Endothelial cell of umbilical vein (primary cell): ENCODE measurements at regions not wholly inside any gene's neighbourhood (a gene's known extent, or its start where the extent isn't known, plus 50 kb on each side); places are given as distances from the start of the nearest gene placed in this dataset.

Experiments used
- BruUV-seq: library from RNA; stranded (reverse); fragments of 400-500 nt; replicated peaks from 2 replicates; lab custom pipeline; 2021; lab: Mats Ljungman, UMichigan
- CTCF ChIA-PET: fragments of 300-600, 350-600 bp; sonication (Branson Sonifier 250); formaldehyde crosslinking; loops from one replicate; lab custom pipeline; 2021; ENCODE audit warnings: antibody characterized with exemption, inconsistent platforms; lab: Charles Lee
- POLR2A ChIA-PET: fragments of 300-600, 350-600 bp; sonication (Branson Sonifier 250); formaldehyde crosslinking; loops from one replicate; lab custom pipeline; 2021; ENCODE audit warnings: antibody characterized with exemption, inconsistent platforms; lab: Charles Lee
- DNase-seq: peaks from one replicate; pipeline ENCODE4 v3.0.0-alpha.2; 2011; ENCODE audit warnings: low read depth, low spot score
- FAIRE-seq: peaks from 2 replicates; lab custom pipeline; 2011; peaks lifted over from hg19 to GRCh38; lab: Jason Lieb, UNC
- H2AFZ ChIP-seq: 2 replicates; pipeline ENCODE4 v1.6.0; 2012; ENCODE audit warnings: low read depth, low read length, control low read depth, inconsistent platforms
- H3K27ac ChIP-seq: 2 replicates; pipeline ENCODE4 v1.5.1; 2011; ENCODE audit warnings: low read depth, mild to moderate bottlenecking, control low read depth, low read length, moderate library complexity; ENCODE audit not compliant: insufficient read depth
- H3K27me3 ChIP-seq, 2 experiments: 2 replicates each; pipeline versions ENCODE4 v1.6.0 to v1.6.1; 2011; ENCODE audit warnings: low read length in 2 of 2, mixed read lengths in 1 of 2; ENCODE audit not compliant: control insufficient read depth in 2 of 2, insufficient read depth in 2 of 2
- H3K36me3 ChIP-seq, 2 experiments: 2 replicates in 1 of 2; 3 replicates in 1 of 2; pipeline ENCODE4 v1.5.1; 2011; ENCODE audit warnings: low read length in 2 of 2, mild to moderate bottlenecking in 1 of 2, moderate library complexity in 1 of 2; ENCODE audit not compliant: control insufficient read depth in 2 of 2, insufficient read depth in 2 of 2; ENCODE audit errors: extremely low read depth in 1 of 2
- H3K4me1 ChIP-seq: 3 replicates; pipeline ENCODE4 v1.5.1; 2011; ENCODE audit warnings: mild to moderate bottlenecking, low read length; ENCODE audit not compliant: control insufficient read depth, insufficient read depth; ENCODE audit errors: extremely low read depth
- H3K4me2 ChIP-seq: 2 replicates; pipeline ENCODE4 v1.6.1; 2011; ENCODE audit warnings: low read length, control low read depth, mixed read lengths; ENCODE audit not compliant: insufficient read depth
- H3K4me3 ChIP-seq, 3 experiments: fragments of 200-600 bp in 1 of 3; sonication (generic), shearing (Covaris generic) in 1 of 3; replicated peaks in 1 of 3; 2 replicates each; pipeline ENCODE4 v1.5.1; 2011 to 2016; ENCODE audit warnings: control low read depth in 3 of 3, low read length in 3 of 3, mild to moderate bottlenecking in 2 of 3, inconsistent platforms in 1 of 3, low read depth in 1 of 3, moderate library complexity in 1 of 3; ENCODE audit not compliant: insufficient read depth in 1 of 3
- H3K79me2 ChIP-seq: 2 replicates; pipeline ENCODE4 v1.6.0; 2012; ENCODE audit warnings: low read length, inconsistent platforms; ENCODE audit not compliant: control insufficient read depth, insufficient read depth
- H3K9ac ChIP-seq: replicated peaks from 2 replicates; pipeline ENCODE3; 2011; ENCODE audit warnings: low read length, control low read depth; ENCODE audit not compliant: insufficient read depth; ENCODE audit errors: extremely low read depth
- H3K9me1 ChIP-seq: replicated peaks from 3 replicates; pipeline ENCODE4 v1.6.0; 2011; ENCODE audit warnings: mild to moderate bottlenecking, low read length; ENCODE audit not compliant: control insufficient read depth, insufficient read depth; ENCODE audit errors: extremely low read depth
- H3K9me3 ChIP-seq: replicated peaks from 2 replicates; pipeline ENCODE4 v1.5.1; 2012; ENCODE audit warnings: low read length, inconsistent platforms; ENCODE audit not compliant: control insufficient read depth, insufficient read depth
- H4K20me1 ChIP-seq: replicated peaks from 2 replicates; pipeline ENCODE3; 2011; ENCODE audit warnings: mild to moderate bottlenecking, low read length; ENCODE audit not compliant: control insufficient read depth, insufficient read depth; ENCODE audit errors: extremely low read depth
- CTCF ChIP-seq, 2 donors: IDR thresholded peaks; 1 replicate in 1 of 2; 2 replicates in 1 of 2; pipeline ENCODE4 v1.5.1; 2011; ENCODE audit warnings: low read length in 2 of 2, mild to moderate bottlenecking in 2 of 2, moderate library complexity in 2 of 2, control low read depth in 1 of 2, inconsistent platforms in 1 of 2, low read depth in 1 of 2; ENCODE audit not compliant: insufficient read depth in 1 of 2; ENCODE audit errors: extremely low read depth in 1 of 2
- EZH2 ChIP-seq: IDR thresholded peaks from 2 replicates; pipeline ENCODE4 v1.6.1; 2012; ENCODE audit warnings: borderline replicate concordance, low read depth, mild to moderate bottlenecking, moderate library complexity, low read length, inconsistent platforms; ENCODE audit not compliant: severe bottlenecking
- FOS ChIP-seq: IDR thresholded peaks from 2 replicates; pipeline ENCODE4 v1.6.1; 2011; ENCODE audit warnings: mild to moderate bottlenecking, low read length, moderate library complexity, borderline replicate concordance; ENCODE audit not compliant: insufficient read depth
- GATA2 ChIP-seq: IDR thresholded peaks from 2 replicates; pipeline ENCODE4 v1.7.0; 2011; ENCODE audit warnings: low read depth, mild to moderate bottlenecking, moderate library complexity, mixed read lengths, low read length; ENCODE audit not compliant: insufficient read length, insufficient read depth
- JUN ChIP-seq: IDR thresholded peaks from 2 replicates; pipeline ENCODE4 v1.6.1; 2011; ENCODE audit warnings: borderline replicate concordance, low read depth; ENCODE audit not compliant: insufficient read length, insufficient read depth
- MAX ChIP-seq: IDR thresholded peaks from 2 replicates; pipeline ENCODE4 v1.6.1; 2011; ENCODE audit not compliant: insufficient read depth, insufficient read length
- MYC ChIP-seq: IDR thresholded peaks from one replicate; pipeline ENCODE4 v1.6.1; 2011; ENCODE audit warnings: mild to moderate bottlenecking, low read depth, low read length
- POLR2A ChIP-seq: IDR thresholded peaks from 2 replicates; pipeline ENCODE4 v1.6.1; 2012; ENCODE audit warnings: low read depth, mild to moderate bottlenecking, control low read depth, low read length
- POLR2AphosphoS5 ChIP-seq: IDR thresholded peaks from 2 replicates; pipeline ENCODE4 v1.6.1; 2012; ENCODE audit warnings: low read depth, mild to moderate bottlenecking, control low read depth, low read length, moderate library complexity; ENCODE audit not compliant: insufficient read depth
- dilution Hi-C: fragments of 300-500 bp; cut with MboI; formaldehyde crosslinking; loops from one replicate; pipeline ENCODE4 v1.15.0; 2019; ENCODE audit warnings: low sequenced_read_pairs; ENCODE audit not compliant: extremely low pct_ligation_motif_present
- intact Hi-C: fragments of 100-400 bp; cut with micrococcal nuclease; formaldehyde crosslinking; loops from one replicate; pipeline ENCODE4 v1.10.0; 2022

GRCh38 chr5:110909950-110910349, 161.6 kb upstream of the TSLP start:
- no peaks in the 10 kb centered on the region for H4K20me1 ChIP-seq
- no peak for TF ChIP-seq FOS
- TF ChIP-seq POLR2A, result no peak
- no peak for TF ChIP-seq MAX
- TF ChIP-seq GATA2, result no peak
- no peak for TF ChIP-seq MYC
- TF ChIP-seq CTCF (IDR thresholded peaks at IDR 0.05; ENCODE audit: extremely low read depth in 1 of 2, insufficient read depth in 1 of 2, low read depth in 1 of 2, low read length in 2 of 2), result no peak
- no peak for TF ChIP-seq JUN
- no peak for TF ChIP-seq EZH2
- TF ChIP-seq POLR2AphosphoS5, result no peak
- intact Hi-C loops, result no loop called here
- CTCF ChIA-PET, result no interaction called here
- no peak overlapping the region for H2AFZ ChIP-seq
- no peaks in the 10 kb centered on the region for H3K9me3 ChIP-seq
- dilution Hi-C loops, result no loop called here
- FAIRE-seq (no peak), DNase-seq (no peak)
- no peak overlapping the region for H3K4me3 ChIP-seq
- H3K9ac ChIP-seq, result no peak overlapping the region
- POLR2A ChIA-PET, result no interaction called here
- BruUV-seq, result no TSS peak
- no peak overlapping the region for H3K27ac ChIP-seq
- H3K4me1 ChIP-seq, result no peaks in the 10 kb centered on the region
- no peaks in the 10 kb centered on the region for H3K36me3 ChIP-seq
- no peaks in the 10 kb centered on the region for H3K9me1 ChIP-seq
- no peak overlapping the region for H3K4me2 ChIP-seq
- no peaks in the 10 kb centered on the region for H3K79me2 ChIP-seq
- no peaks in the 10 kb centered on the region for H3K27me3 ChIP-seq
